PC-3 (cell line): ENCODE measurements at regions not wholly inside any gene's neighbourhood (a gene's known extent, or its start where the extent isn't known, plus 50 kb on each side); places are given as distances from the start of the nearest gene placed in this dataset.

Experiments used
- EZH2phosphoT487 ChIP-seq: fragments of 300-600 bp; sonication (generic); IDR thresholded peaks from 2 replicates; pipeline ENCODE4 v1.6.1; 2018; ENCODE audit warnings: mild to moderate bottlenecking, antibody characterized with exemption, low read length, borderline replicate concordance
- TF ChIP-seq, protein P1 (sequence below): fragments of 300-600 bp; sonication (generic); conservative IDR thresholded peaks from 2 replicates; pipeline ENCODE4 v1.5.1; 2017; ENCODE audit warnings: antibody characterized with exemption, low read depth, mild to moderate bottlenecking, low read length

GRCh38 chr5:63535840-63536602, 426.2 kb downstream of the HTR1A start:
- TF ChIP-seq, protein P1, sequence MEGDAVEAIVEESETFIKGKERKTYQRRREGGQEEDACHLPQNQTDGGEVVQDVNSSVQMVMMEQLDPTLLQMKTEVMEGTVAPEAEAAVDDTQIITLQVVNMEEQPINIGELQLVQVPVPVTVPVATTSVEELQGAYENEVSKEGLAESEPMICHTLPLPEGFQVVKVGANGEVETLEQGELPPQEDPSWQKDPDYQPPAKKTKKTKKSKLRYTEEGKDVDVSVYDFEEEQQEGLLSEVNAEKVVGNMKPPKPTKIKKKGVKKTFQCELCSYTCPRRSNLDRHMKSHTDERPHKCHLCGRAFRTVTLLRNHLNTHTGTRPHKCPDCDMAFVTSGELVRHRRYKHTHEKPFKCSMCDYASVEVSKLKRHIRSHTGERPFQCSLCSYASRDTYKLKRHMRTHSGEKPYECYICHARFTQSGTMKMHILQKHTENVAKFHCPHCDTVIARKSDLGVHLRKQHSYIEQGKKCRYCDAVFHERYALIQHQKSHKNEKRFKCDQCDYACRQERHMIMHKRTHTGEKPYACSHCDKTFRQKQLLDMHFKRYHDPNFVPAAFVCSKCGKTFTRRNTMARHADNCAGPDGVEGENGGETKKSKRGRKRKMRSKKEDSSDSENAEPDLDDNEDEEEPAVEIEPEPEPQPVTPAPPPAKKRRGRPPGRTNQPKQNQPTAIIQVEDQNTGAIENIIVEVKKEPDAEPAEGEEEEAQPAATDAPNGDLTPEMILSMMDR, result no peak
- no peak for TF ChIP-seq EZH2phosphoT487
